ENCODE measurements at regions not wholly inside any gene's neighbourhood (a gene's known extent, or its start where the extent isn't known, plus 50 kb on each side); places are given as distances from the start of the nearest gene placed in this dataset.

GRCh38 chr5:26553079-26553478, 485.3 kb downstream of the CDH9 start:
- no peak overlapping the region for H3K27ac ChIP-seq (ENCODE audit: insufficient read depth, low read length)
- no peaks in the 10 kb centered on the region for H3K4me1 ChIP-seq (ENCODE audit: control insufficient read depth, extremely low read depth, insufficient read depth, low read length)
- no peak overlapping the region for H2AFZ ChIP-seq (ENCODE audit: low read length)
- no peak overlapping the region for H3K9ac ChIP-seq (ENCODE audit: insufficient read depth, low read length)
- no peak for TF ChIP-seq CTCF (conservative IDR thresholded peaks at IDR 0.05 in 1 of 2, IDR thresholded peaks at IDR 0.05 in 1 of 2; ENCODE audit: low read depth in 1 of 2, low read length in 2 of 2)
- TF ChIP-seq EZH2 (IDR thresholded peaks at IDR 0.05; ENCODE audit: low read length, missing control alignments), result no peak
- no peak overlapping the region for H3K4me3 ChIP-seq (replicated peaks in 1 of 4; ENCODE audit: control extremely low read depth in 1 of 4, insufficient read depth in 1 of 4, low read depth in 3 of 4, low read length in 4 of 4)
- H4K20me1 ChIP-seq (ENCODE audit: control insufficient read depth, extremely low read depth, insufficient read depth, low read length), result no peaks in the 10 kb centered on the region
- H3K4me2 ChIP-seq (ENCODE audit: extremely low read depth, insufficient read depth, low read length), result no peak overlapping the region
- H3K27me3 ChIP-seq (ENCODE audit: control insufficient read depth, insufficient read depth, low read length), result no peaks in the 10 kb centered on the region
- no peaks in the 10 kb centered on the region for H3K79me2 ChIP-seq (ENCODE audit: control insufficient read depth, insufficient read depth, low read length)
- H3K36me3 ChIP-seq (ENCODE audit: control insufficient read depth, insufficient read depth, low read length), result no peaks in the 10 kb centered on the region
- DNase-seq (ENCODE audit: low read depth in 2 of 2), result peak in 1 of 2 donors; percentile 56
- no peaks in the 10 kb centered on the region for H3K9me3 ChIP-seq (ENCODE audit: control insufficient read depth, insufficient read depth, low read depth, low read length)

- Histone ChIP-seq H3K4me1 (ENCODE audit: control insufficient read depth, extremely low read depth, insufficient read depth, low read length) (no peaks in the 10 kb centered on the region), H2AFZ (ENCODE audit: low read length) (no peak overlapping the region), H3K27ac (ENCODE audit: insufficient read depth, low read length) (no peak overlapping the region), H3K4me3 (replicated peaks in 1 of 4; ENCODE audit: control extremely low read depth in 1 of 4, insufficient read depth in 1 of 4, low read depth in 3 of 4, low read length in 4 of 4) (no peak overlapping the region), H3K9ac (ENCODE audit: insufficient read depth, low read length) (no peak overlapping the region), H3K27me3 (ENCODE audit: control insufficient read depth, insufficient read depth, low read length) (no peaks in the 10 kb centered on the region), H3K36me3 (ENCODE audit: control insufficient read depth, insufficient read depth, low read length) (no peaks in the 10 kb centered on the region), H3K4me2 (ENCODE audit: extremely low read depth, insufficient read depth, low read length) (no peak overlapping the region), H3K79me2 (ENCODE audit: control insufficient read depth, insufficient read depth, low read length) (no peaks in the 10 kb centered on the region), H3K9me3 (ENCODE audit: control insufficient read depth, insufficient read depth, low read depth, low read length) (no peaks in the 10 kb centered on the region), H4K20me1 (ENCODE audit: control insufficient read depth, extremely low read depth, insufficient read depth, low read length) (no peaks in the 10 kb centered on the region)
- DNase-seq (ENCODE audit: low read depth in 2 of 2), result no peak
- no peak for TF ChIP-seq CTCF (conservative IDR thresholded peaks at IDR 0.05 in 1 of 2, IDR thresholded peaks at IDR 0.05 in 1 of 2; ENCODE audit: low read depth in 1 of 2, low read length in 2 of 2)
- TF ChIP-seq EZH2 (IDR thresholded peaks at IDR 0.05; ENCODE audit: low read length, missing control alignments), result no peak
These were observed 494.4 kb downstream of the CDH9 start for GRCh38 chr5:26543987-26544386.

GRCh38 chr5:26538226-26538625, 500.2 kb downstream of the CDH9 start:
- Histone ChIP-seq H3K27me3 (ENCODE audit: control insufficient read depth, insufficient read depth, low read length) (no peaks in the 10 kb centered on the region), H3K9me3 (ENCODE audit: control insufficient read depth, insufficient read depth, low read depth, low read length) (no peaks in the 10 kb centered on the region), H3K9ac (ENCODE audit: insufficient read depth, low read length) (no peak overlapping the region), H4K20me1 (ENCODE audit: control insufficient read depth, extremely low read depth, insufficient read depth, low read length) (no peaks in the 10 kb centered on the region), H3K4me1 (ENCODE audit: control insufficient read depth, extremely low read depth, insufficient read depth, low read length) (no peaks in the 10 kb centered on the region), H3K4me2 (ENCODE audit: extremely low read depth, insufficient read depth, low read length) (no peak overlapping the region), H2AFZ (ENCODE audit: low read length) (no peak overlapping the region), H3K79me2 (ENCODE audit: control insufficient read depth, insufficient read depth, low read length) (no peaks in the 10 kb centered on the region), H3K36me3 (ENCODE audit: control insufficient read depth, insufficient read depth, low read length) (no peaks in the 10 kb centered on the region), H3K4me3 (replicated peaks in 1 of 4; ENCODE audit: control extremely low read depth in 1 of 4, insufficient read depth in 1 of 4, low read depth in 3 of 4, low read length in 4 of 4) (no peak overlapping the region), H3K27ac (ENCODE audit: insufficient read depth, low read length) (no peak overlapping the region)
- no peak for DNase-seq (ENCODE audit: low read depth in 2 of 2)
- no peak for TF ChIP-seq EZH2 (IDR thresholded peaks at IDR 0.05; ENCODE audit: low read length, missing control alignments)
- no peak for TF ChIP-seq CTCF (conservative IDR thresholded peaks at IDR 0.05 in 1 of 2, IDR thresholded peaks at IDR 0.05 in 1 of 2; ENCODE audit: low read depth in 1 of 2, low read length in 2 of 2)
